Neutrophil (primary cell): ENCODE measurements at regions not wholly inside any gene's neighbourhood (a gene's known extent, or its start where the extent isn't known, plus 50 kb on each side); places are given as distances from the start of the nearest gene placed in this dataset.

ENCODE experiments used
- H3K27ac ChIP-seq: fragments of 200-600 bp; sonication (generic); 2 replicates; pipeline ENCODE4 v1.5.1; 2016; ENCODE audit warnings: mild to moderate bottlenecking, moderate library complexity
- H3K27me3 ChIP-seq: fragments of 200-600 bp; sonication (generic); 2 replicates; pipeline ENCODE4 v1.6.0; 2016; ENCODE audit warnings: mild to moderate bottlenecking
- H3K36me3 ChIP-seq: fragments of 200-600 bp; sonication (generic); 2 replicates; pipeline ENCODE4 v1.5.1; 2017
- H3K4me1 ChIP-seq, 2 experiments: fragments of 200-600 bp in 1 of 2; sonication (generic) in 1 of 2; 1 replicate in 1 of 2; 2 replicates in 1 of 2; pipeline versions ENCODE4 v1.5.1 to v1.6.1; 2013 to 2016; ENCODE audit warnings: low read depth in 1 of 2, low read length in 1 of 2, mild to moderate bottlenecking in 1 of 2, moderate library complexity in 1 of 2; ENCODE audit not compliant: control insufficient read depth in 1 of 2, insufficient read depth in 1 of 2
- H3K4me3 ChIP-seq, 2 experiments: fragments of 200-600 bp in 1 of 2; sonication (generic) in 1 of 2; 1 replicate in 1 of 2; 2 replicates in 1 of 2; pipeline ENCODE4 v1.5.1; 2013 to 2016; ENCODE audit warnings: low read depth in 1 of 2, low read length in 1 of 2, mild to moderate bottlenecking in 1 of 2, moderate library complexity in 1 of 2
- H3K9me3 ChIP-seq: fragments of 200-600 bp; sonication (generic); 2 replicates; pipeline ENCODE4 v1.5.1; 2016
- CTCF ChIP-seq: fragments of 200-600 bp; sonication (generic); IDR thresholded peaks from 2 replicates; pipeline ENCODE4 v1.5.1; 2016; ENCODE audit warnings: antibody characterized with exemption

GRCh38 chr3:170721563-170721962 is 135.7 kb upstream of the SLC7A14 start:
- H3K27ac ChIP-seq, result no peak overlapping the region
- no peaks in the 10 kb centered on the region for H3K4me1 ChIP-seq
- H3K27me3 ChIP-seq, result no peaks in the 10 kb centered on the region
- H3K4me3 ChIP-seq, result no peak overlapping the region
- no peak for TF ChIP-seq CTCF
- no peaks in the 10 kb centered on the region for H3K9me3 ChIP-seq
- no peaks in the 10 kb centered on the region for H3K36me3 ChIP-seq

GRCh38 chr3:170719300-170719699 is 133.4 kb upstream of the SLC7A14 start:
- no peak for TF ChIP-seq CTCF
- Histone ChIP-seq H3K27me3 (no peaks in the 10 kb centered on the region), H3K4me1 (no peaks in the 10 kb centered on the region)

GRCh38 chr3:170718848-170719247 is 133.0 kb upstream of the SLC7A14 start:
- no peaks in the 10 kb centered on the region for H3K27me3 ChIP-seq
- H3K4me3 ChIP-seq, result no peak overlapping the region
- no peak for TF ChIP-seq CTCF
- H3K4me1 ChIP-seq, result no peaks in the 10 kb centered on the region
- H3K9me3 ChIP-seq, result no peaks in the 10 kb centered on the region
- H3K27ac ChIP-seq, result no peak overlapping the region
- no peaks in the 10 kb centered on the region for H3K36me3 ChIP-seq

More at GRCh38 chr3:170719300-170719699, 133.4 kb upstream of the SLC7A14 start:
- Histone ChIP-seq H3K27ac (no peak overlapping the region), H3K4me3 (no peak overlapping the region), H3K9me3 (no peaks in the 10 kb centered on the region), H3K36me3 (no peaks in the 10 kb centered on the region)

GRCh38 chr3:170717410-170718402 is 131.8 kb upstream of the SLC7A14 start:
- H3K27me3 ChIP-seq, result no peaks in the 10 kb centered on the region
- no peak overlapping the region for H3K27ac ChIP-seq
- no peak overlapping the region for H3K4me3 ChIP-seq
- H3K36me3 ChIP-seq, result no peaks in the 10 kb centered on the region
- TF ChIP-seq CTCF, result no peak
- H3K9me3 ChIP-seq, result no peaks in the 10 kb centered on the region
- H3K4me1 ChIP-seq, result no peaks in the 10 kb centered on the region

GRCh38 chr3:170716172-170716805 is 130.4 kb upstream of the SLC7A14 start:
- Histone ChIP-seq H3K27me3 (no peaks in the 10 kb centered on the region), H3K27ac (no peak overlapping the region), H3K9me3 (no peaks in the 10 kb centered on the region), H3K36me3 (no peaks in the 10 kb centered on the region), H3K4me1 (no peaks in the 10 kb centered on the region), H3K4me3 (no peak overlapping the region)
- no peak for TF ChIP-seq CTCF
